Liver (tissue), 8 donors: ENCODE measurements at regions not wholly inside any gene's neighbourhood (a gene's known extent, or its start where the extent isn't known, plus 50 kb on each side); places are given as distances from the start of the nearest gene placed in this dataset.

Experiments
- DNase-seq: peaks from one replicate; pipeline ENCODE4 v3.0.0-alpha.2; 2017; ENCODE audit warnings: low spot score
- H3K27ac ChIP-seq, 2 donors: one replicate each; pipeline ENCODE4 v1.7.0; 2013; ENCODE audit warnings: inconsistent platforms in 2 of 2, low read length in 2 of 2, control low read depth in 1 of 2, low read depth in 1 of 2, mild to moderate bottlenecking in 1 of 2
- H3K27me3 ChIP-seq, 4 donors: one replicate each; pipeline versions ENCODE4 v1.6.1 to v1.7.0; 2013; ENCODE audit warnings: low read length in 3 of 4, inconsistent platforms in 1 of 4, mild to moderate bottlenecking in 1 of 4, moderate library complexity in 1 of 4; ENCODE audit not compliant: control insufficient read depth in 4 of 4, insufficient read depth in 4 of 4
- H3K36me3 ChIP-seq, 4 donors: one replicate each; pipeline versions ENCODE4 v1.6.1 to v1.7.0; 2013; ENCODE audit warnings: low read length in 3 of 4, mild to moderate bottlenecking in 3 of 4, low read depth in 1 of 4, moderate library complexity in 1 of 4; ENCODE audit not compliant: control insufficient read depth in 4 of 4, insufficient read depth in 3 of 4
- H3K4me1 ChIP-seq, 4 donors: one replicate each; pipeline versions ENCODE4 v1.6.1 to v1.7.0; 2013; ENCODE audit warnings: low read length in 3 of 4, mild to moderate bottlenecking in 3 of 4, moderate library complexity in 1 of 4; ENCODE audit not compliant: control insufficient read depth in 4 of 4, insufficient read depth in 4 of 4
- H3K4me3 ChIP-seq, 3 donors: one replicate each; pipeline versions ENCODE4 v1.6.1 to v1.7.0; 2013; ENCODE audit warnings: low read length in 3 of 3, control low read depth in 1 of 3, low read depth in 1 of 3, mild to moderate bottlenecking in 1 of 3
- H3K9ac ChIP-seq, 2 donors: one replicate each; pipeline ENCODE4 v1.7.0; 2013; ENCODE audit warnings: low read length in 2 of 2, mild to moderate bottlenecking in 2 of 2, moderate library complexity in 2 of 2, control low read depth in 1 of 2, low read depth in 1 of 2
- H3K9me3 ChIP-seq, 4 donors: one replicate each; pipeline versions ENCODE4 v1.6.1 to v1.7.0; 2013; ENCODE audit warnings: low read length in 3 of 4; ENCODE audit not compliant: control insufficient read depth in 4 of 4
- ATF3 ChIP-seq: IDR thresholded peaks from 2 replicates; pipeline ENCODE4 v1.6.1; 2016; ENCODE audit warnings: antibody characterized with exemption
- CTCF ChIP-seq: fragments of 150-350 bp; IDR thresholded peaks from 2 replicates; pipeline ENCODE4 v1.5.1; 2017; ENCODE audit warnings: improper control_type of control experiment, low read depth, low read length; ENCODE audit not compliant: missing input control
- EGR1 ChIP-seq, 2 donors: IDR thresholded peaks; 2 replicates each; pipeline ENCODE4 v1.6.1; 2016 to 2018; ENCODE audit warnings: antibody characterized with exemption in 2 of 2, low read depth in 2 of 2
- GABPA ChIP-seq, 2 donors: IDR thresholded peaks in 1 of 2; conservative IDR thresholded peaks in 1 of 2; 2 replicates each; pipeline ENCODE4 v1.6.1; 2016; ENCODE audit warnings: antibody characterized with exemption in 2 of 2, mild to moderate bottlenecking in 1 of 2, moderate library complexity in 1 of 2
- HNF4G ChIP-seq: IDR thresholded peaks from 2 replicates; pipeline ENCODE4 v1.6.1; 2016; ENCODE audit warnings: antibody characterized with exemption
- JUND ChIP-seq, 2 donors: IDR thresholded peaks; 2 replicates each; pipeline ENCODE4 v1.6.1; 2016; ENCODE audit warnings: antibody characterized with exemption in 2 of 2
- NR2F2 ChIP-seq: IDR thresholded peaks from 2 replicates; pipeline ENCODE4 v1.6.1; 2016; ENCODE audit warnings: antibody characterized with exemption
- RAD21 ChIP-seq, 2 donors: IDR thresholded peaks; 2 replicates each; pipeline ENCODE4 v1.6.1; 2016; ENCODE audit warnings: antibody characterized with exemption in 2 of 2, mild to moderate bottlenecking in 2 of 2
- RXRA ChIP-seq, 2 donors: IDR thresholded peaks; 2 replicates each; pipeline ENCODE4 v1.6.1; 2017 to 2018; ENCODE audit warnings: antibody characterized with exemption in 2 of 2, mild to moderate bottlenecking in 1 of 2
- SP1 ChIP-seq: IDR thresholded peaks from 2 replicates; pipeline ENCODE4 v1.6.1; 2018; ENCODE audit warnings: antibody characterized with exemption, mild to moderate bottlenecking
- TAF1 ChIP-seq: conservative IDR thresholded peaks from 2 replicates; pipeline ENCODE4 v1.6.1; 2016; ENCODE audit warnings: antibody characterized with exemption, mild to moderate bottlenecking
- WGBS: extraction: QIAGEN DNeasy Blood & Tissue Kit; methylation state at CpG from one replicate; pipeline ENCODE4 v1.1.7; 2013; 5-methylcytosine and 5-hydroxymethylcytosine counted together
- TF ChIP-seq, protein P1 (sequence below): IDR thresholded peaks from 2 replicates; pipeline ENCODE4 v1.6.1; 2016; ENCODE audit warnings: antibody characterized with exemption
- TF ChIP-seq, protein P2 (sequence below): IDR thresholded peaks from 2 replicates; pipeline ENCODE4 v1.6.1; 2016; ENCODE audit warnings: antibody characterized with exemption, mild to moderate bottlenecking
- TF ChIP-seq, protein P3 (sequence below): IDR thresholded peaks from 2 replicates; pipeline ENCODE4 v1.6.1; 2016; ENCODE audit warnings: antibody characterized with exemption
- donor health status: healthy.
- donor health status: healthy.
- donor health status: healthy.
- donor health status: healthy.
- donor health status: healthy.

GRCh38 chr2:107259408-107260195 lies 373.6 kb upstream of the ST6GAL2 start:
- TF ChIP-seq CTCF = no peak
- TF ChIP-seq, protein P1, sequence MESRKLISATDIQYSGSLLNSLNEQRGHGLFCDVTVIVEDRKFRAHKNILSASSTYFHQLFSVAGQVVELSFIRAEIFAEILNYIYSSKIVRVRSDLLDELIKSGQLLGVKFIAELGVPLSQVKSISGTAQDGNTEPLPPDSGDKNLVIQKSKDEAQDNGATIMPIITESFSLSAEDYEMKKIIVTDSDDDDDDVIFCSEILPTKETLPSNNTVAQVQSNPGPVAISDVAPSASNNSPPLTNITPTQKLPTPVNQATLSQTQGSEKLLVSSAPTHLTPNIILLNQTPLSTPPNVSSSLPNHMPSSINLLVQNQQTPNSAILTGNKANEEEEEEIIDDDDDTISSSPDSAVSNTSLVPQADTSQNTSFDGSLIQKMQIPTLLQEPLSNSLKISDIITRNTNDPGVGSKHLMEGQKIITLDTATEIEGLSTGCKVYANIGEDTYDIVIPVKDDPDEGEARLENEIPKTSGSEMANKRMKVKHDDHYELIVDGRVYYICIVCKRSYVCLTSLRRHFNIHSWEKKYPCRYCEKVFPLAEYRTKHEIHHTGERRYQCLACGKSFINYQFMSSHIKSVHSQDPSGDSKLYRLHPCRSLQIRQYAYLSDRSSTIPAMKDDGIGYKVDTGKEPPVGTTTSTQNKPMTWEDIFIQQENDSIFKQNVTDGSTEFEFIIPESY = no peak
- TF ChIP-seq, protein P2, sequence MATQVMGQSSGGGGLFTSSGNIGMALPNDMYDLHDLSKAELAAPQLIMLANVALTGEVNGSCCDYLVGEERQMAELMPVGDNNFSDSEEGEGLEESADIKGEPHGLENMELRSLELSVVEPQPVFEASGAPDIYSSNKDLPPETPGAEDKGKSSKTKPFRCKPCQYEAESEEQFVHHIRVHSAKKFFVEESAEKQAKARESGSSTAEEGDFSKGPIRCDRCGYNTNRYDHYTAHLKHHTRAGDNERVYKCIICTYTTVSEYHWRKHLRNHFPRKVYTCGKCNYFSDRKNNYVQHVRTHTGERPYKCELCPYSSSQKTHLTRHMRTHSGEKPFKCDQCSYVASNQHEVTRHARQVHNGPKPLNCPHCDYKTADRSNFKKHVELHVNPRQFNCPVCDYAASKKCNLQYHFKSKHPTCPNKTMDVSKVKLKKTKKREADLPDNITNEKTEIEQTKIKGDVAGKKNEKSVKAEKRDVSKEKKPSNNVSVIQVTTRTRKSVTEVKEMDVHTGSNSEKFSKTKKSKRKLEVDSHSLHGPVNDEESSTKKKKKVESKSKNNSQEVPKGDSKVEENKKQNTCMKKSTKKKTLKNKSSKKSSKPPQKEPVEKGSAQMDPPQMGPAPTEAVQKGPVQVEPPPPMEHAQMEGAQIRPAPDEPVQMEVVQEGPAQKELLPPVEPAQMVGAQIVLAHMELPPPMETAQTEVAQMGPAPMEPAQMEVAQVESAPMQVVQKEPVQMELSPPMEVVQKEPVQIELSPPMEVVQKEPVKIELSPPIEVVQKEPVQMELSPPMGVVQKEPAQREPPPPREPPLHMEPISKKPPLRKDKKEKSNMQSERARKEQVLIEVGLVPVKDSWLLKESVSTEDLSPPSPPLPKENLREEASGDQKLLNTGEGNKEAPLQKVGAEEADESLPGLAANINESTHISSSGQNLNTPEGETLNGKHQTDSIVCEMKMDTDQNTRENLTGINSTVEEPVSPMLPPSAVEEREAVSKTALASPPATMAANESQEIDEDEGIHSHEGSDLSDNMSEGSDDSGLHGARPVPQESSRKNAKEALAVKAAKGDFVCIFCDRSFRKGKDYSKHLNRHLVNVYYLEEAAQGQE = no peak
- TF ChIP-seq ATF3 = no peak
- no peak overlapping the region for H3K4me3 ChIP-seq
- no peaks in the 10 kb centered on the region for H3K27me3 ChIP-seq
- H3K9me3 ChIP-seq = no peaks in the 10 kb centered on the region
- 67% methylated on average over 4 of the region's 4 CpGs for WGBS
- no peak overlapping the region for H3K9ac ChIP-seq
- no peak for DNase-seq
- H3K27ac ChIP-seq = no peak overlapping the region
- no peaks in the 10 kb centered on the region for H3K4me1 ChIP-seq
- no peaks in the 10 kb centered on the region for H3K36me3 ChIP-seq

- Histone ChIP-seq H3K36me3 (no peaks in the 10 kb centered on the region), H3K9ac (no peak overlapping the region), H3K4me1 (no peaks in the 10 kb centered on the region), H3K27me3 (no peaks in the 10 kb centered on the region), H3K9me3 (no peaks in the 10 kb centered on the region), H3K4me3 (no peak overlapping the region), H3K27ac (no peak overlapping the region)
- WGBS = 67% methylated on average over 3 of the region's 3 CpGs
- no peak for DNase-seq
- TF ChIP-seq TAF1 (no peak), GABPA (IDR thresholded peaks at IDR 0.05 in 1 of 2, conservative IDR thresholded peaks at IDR 0.05 in 1 of 2) (no peak), SP1 (no peak), RXRA (IDR thresholded peaks at IDR 0.05) (no peak), EGR1 (IDR thresholded peaks at IDR 0.05; ENCODE audit: low read depth in 2 of 2) (no peak), HNF4G (no peak), JUND (IDR thresholded peaks at IDR 0.05) (no peak), RAD21 (IDR thresholded peaks at IDR 0.05) (no peak), NR2F2 (no peak), ATF3 (no peak)
- TF ChIP-seq, protein P1 = no peak
- TF ChIP-seq, protein P2 = no peak
- TF ChIP-seq, protein P3, sequence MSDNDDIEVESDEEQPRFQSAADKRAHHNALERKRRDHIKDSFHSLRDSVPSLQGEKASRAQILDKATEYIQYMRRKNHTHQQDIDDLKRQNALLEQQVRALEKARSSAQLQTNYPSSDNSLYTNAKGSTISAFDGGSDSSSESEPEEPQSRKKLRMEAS = no peak
These were observed 377.7 kb upstream of the ST6GAL2 start for GRCh38 chr2:107263628-107264027.
